ENCODE measurements at regions not wholly inside any gene's neighbourhood (a gene's known extent, or its start where the extent isn't known, plus 50 kb on each side); places are given as distances from the start of the nearest gene placed in this dataset.

DNA sequence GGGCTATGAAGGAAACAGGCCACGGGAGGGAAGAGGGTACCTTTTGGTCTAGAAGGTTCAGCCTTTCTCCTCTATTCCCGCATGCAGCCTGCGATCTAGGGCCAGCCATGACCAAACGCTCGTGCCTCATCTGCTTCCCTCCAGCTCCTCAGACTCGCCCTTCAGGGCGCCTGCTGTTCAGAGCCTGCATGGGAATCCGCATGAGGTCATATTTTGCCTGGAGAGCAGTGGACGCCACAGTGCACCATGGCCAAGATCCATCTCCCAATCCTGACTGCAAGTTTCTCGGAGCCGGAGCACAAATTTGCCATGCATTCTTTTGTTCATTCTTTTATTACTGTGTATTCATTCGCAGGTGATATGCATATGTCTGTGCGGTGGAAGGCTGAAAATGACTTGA lies 608.1 kb downstream of the QKI start:
- no peaks in the 10 kb centered on the region for H3K36me3 ChIP-seq (ENCODE audit: control insufficient read depth in 2 of 2, extremely low read depth in 1 of 2, insufficient read depth in 2 of 2, low read length in 2 of 2)
- TF ChIP-seq, protein P1, sequence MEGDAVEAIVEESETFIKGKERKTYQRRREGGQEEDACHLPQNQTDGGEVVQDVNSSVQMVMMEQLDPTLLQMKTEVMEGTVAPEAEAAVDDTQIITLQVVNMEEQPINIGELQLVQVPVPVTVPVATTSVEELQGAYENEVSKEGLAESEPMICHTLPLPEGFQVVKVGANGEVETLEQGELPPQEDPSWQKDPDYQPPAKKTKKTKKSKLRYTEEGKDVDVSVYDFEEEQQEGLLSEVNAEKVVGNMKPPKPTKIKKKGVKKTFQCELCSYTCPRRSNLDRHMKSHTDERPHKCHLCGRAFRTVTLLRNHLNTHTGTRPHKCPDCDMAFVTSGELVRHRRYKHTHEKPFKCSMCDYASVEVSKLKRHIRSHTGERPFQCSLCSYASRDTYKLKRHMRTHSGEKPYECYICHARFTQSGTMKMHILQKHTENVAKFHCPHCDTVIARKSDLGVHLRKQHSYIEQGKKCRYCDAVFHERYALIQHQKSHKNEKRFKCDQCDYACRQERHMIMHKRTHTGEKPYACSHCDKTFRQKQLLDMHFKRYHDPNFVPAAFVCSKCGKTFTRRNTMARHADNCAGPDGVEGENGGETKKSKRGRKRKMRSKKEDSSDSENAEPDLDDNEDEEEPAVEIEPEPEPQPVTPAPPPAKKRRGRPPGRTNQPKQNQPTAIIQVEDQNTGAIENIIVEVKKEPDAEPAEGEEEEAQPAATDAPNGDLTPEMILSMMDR (optimal IDR thresholded peaks at IDR 0.05 in 1 of 3, IDR thresholded peaks at IDR 0.05 in 1 of 3, conservative IDR thresholded peaks at IDR 0.05 in 1 of 3; ENCODE audit: extremely low read depth in 1 of 3, insufficient read depth in 2 of 3, low read length in 3 of 3), result no peak
- H2AFZ ChIP-seq (ENCODE audit: control insufficient read depth, low read length), result no peak overlapping the region
- H3K4me2 ChIP-seq (ENCODE audit: control insufficient read depth, extremely low read depth, insufficient read depth, low read depth, low read length), result no peak overlapping the region
- peaks cover 2% of the 10 kb centered on the region for H3K9me3 ChIP-seq (ENCODE audit: control insufficient read depth, low read depth, low read length)
- DNase-seq (ENCODE audit: low read depth, low spot score), result no peak
- no peak overlapping the region for H3K27ac ChIP-seq (ENCODE audit: control insufficient read depth, insufficient read depth, low read length)
- dilution Hi-C loops (cut with MboI; ENCODE audit: extremely low pct_ligation_motif_present, low sequenced_read_pairs), result no loop called here
- H3K9ac ChIP-seq (ENCODE audit: control insufficient read depth, extremely low read depth, insufficient read depth, low read length), result no peak overlapping the region
- no peak overlapping the region for H3K4me3 ChIP-seq (ENCODE audit: control insufficient read depth in 2 of 3, extremely low read depth in 1 of 3, insufficient read depth in 2 of 3, low read depth in 1 of 3, low read length in 3 of 3)
- no peaks in the 10 kb centered on the region for H3K4me1 ChIP-seq (ENCODE audit: control insufficient read depth, extremely low read depth, insufficient read depth, low read length)
- H3K9me1 ChIP-seq (ENCODE audit: control insufficient read depth, extremely low read depth, insufficient read depth, low read length), result no peaks in the 10 kb centered on the region
- no peaks in the 10 kb centered on the region for H3K79me2 ChIP-seq (ENCODE audit: control insufficient read depth, insufficient read depth, low read length)
- no peaks in the 10 kb centered on the region for H4K20me1 ChIP-seq (ENCODE audit: control insufficient read depth, extremely low read depth, insufficient read depth, low read length)
- no peak for FAIRE-seq
- no peaks in the 10 kb centered on the region for H3K27me3 ChIP-seq (ENCODE audit: control insufficient read depth, extremely low read depth, insufficient read depth, low read length)

DNA sequence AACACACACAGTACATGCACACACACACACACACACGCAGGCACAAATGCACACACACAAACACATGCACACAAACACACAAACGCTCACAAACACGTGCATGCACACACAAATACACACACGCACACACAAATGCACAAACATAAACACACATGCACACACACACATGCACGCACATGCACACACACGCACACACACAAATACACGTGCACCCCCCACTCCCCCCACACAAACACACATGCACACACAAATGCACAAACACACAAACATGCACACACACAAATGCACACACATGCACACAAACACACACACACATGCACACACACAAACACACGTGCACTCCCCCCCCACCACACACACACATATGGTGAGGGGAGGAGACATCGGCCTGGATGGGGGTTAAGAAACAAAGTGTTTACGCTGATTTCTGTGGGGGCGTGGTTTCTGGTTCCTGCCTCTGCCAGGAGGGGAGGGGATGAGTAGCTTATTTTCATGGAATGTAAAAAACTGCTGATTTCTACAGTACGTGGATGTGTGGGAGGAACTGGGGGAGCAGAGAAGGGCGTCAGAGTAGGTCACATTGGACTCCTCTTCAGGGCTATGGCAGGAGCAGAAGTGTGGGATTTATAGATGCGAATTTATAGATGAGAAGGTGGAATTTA lies 607.2 kb downstream of the QKI start:
- Histone ChIP-seq H3K4me3 (ENCODE audit: control insufficient read depth in 2 of 3, extremely low read depth in 1 of 3, insufficient read depth in 2 of 3, low read depth in 1 of 3, low read length in 3 of 3) (no peak overlapping the region), H3K36me3 (ENCODE audit: control insufficient read depth in 2 of 2, extremely low read depth in 1 of 2, insufficient read depth in 2 of 2, low read length in 2 of 2) (no peaks in the 10 kb centered on the region), H3K4me1 (ENCODE audit: control insufficient read depth, extremely low read depth, insufficient read depth, low read length) (no peaks in the 10 kb centered on the region), H3K9ac (ENCODE audit: control insufficient read depth, extremely low read depth, insufficient read depth, low read length) (no peak overlapping the region), H3K4me2 (ENCODE audit: control insufficient read depth, extremely low read depth, insufficient read depth, low read depth, low read length) (no peak overlapping the region), H3K27ac (ENCODE audit: control insufficient read depth, insufficient read depth, low read length) (no peak overlapping the region), H3K27me3 (ENCODE audit: control insufficient read depth, extremely low read depth, insufficient read depth, low read length) (no peaks in the 10 kb centered on the region), H4K20me1 (ENCODE audit: control insufficient read depth, extremely low read depth, insufficient read depth, low read length) (no peaks in the 10 kb centered on the region), H2AFZ (ENCODE audit: control insufficient read depth, low read length) (no peak overlapping the region), H3K9me1 (ENCODE audit: control insufficient read depth, extremely low read depth, insufficient read depth, low read length) (no peaks in the 10 kb centered on the region), H3K79me2 (ENCODE audit: control insufficient read depth, insufficient read depth, low read length) (no peaks in the 10 kb centered on the region), H3K9me3 (ENCODE audit: control insufficient read depth, low read depth, low read length) (peaks cover 2% of the 10 kb centered on the region)
- dilution Hi-C loops (cut with MboI; ENCODE audit: extremely low pct_ligation_motif_present, low sequenced_read_pairs), result no loop called here
- TF ChIP-seq, protein P1 (optimal IDR thresholded peaks at IDR 0.05 in 1 of 3, IDR thresholded peaks at IDR 0.05 in 1 of 3, conservative IDR thresholded peaks at IDR 0.05 in 1 of 3; ENCODE audit: extremely low read depth in 1 of 3, insufficient read depth in 2 of 3, low read length in 3 of 3), result no peak
- no peak for TF ChIP-seq EZH2 (IDR thresholded peaks at IDR 0.05; ENCODE audit: low read length)
- FAIRE-seq, result no peak
- DNase-seq (ENCODE audit: low read depth, low spot score), result no peak

Measured in keratinocyte (primary cell).